H1 (cell line): ENCODE measurements at regions not wholly inside any gene's neighbourhood (a gene's known extent, or its start where the extent isn't known, plus 50 kb on each side); places are given as distances from the start of the nearest gene placed in this dataset.

Source experiments
- ATF3 ChIP-seq: IDR thresholded peaks from 2 replicates; pipeline ENCODE4 v1.6.1; 2011; ENCODE audit warnings: low read depth, mild to moderate bottlenecking, low read length; ENCODE audit not compliant: insufficient read depth
- JUN ChIP-seq: IDR thresholded peaks from 2 replicates; pipeline ENCODE4 v1.6.1; 2011; ENCODE audit warnings: low read depth, mild to moderate bottlenecking, improper control_type of control experiment, low read length
- POLR2AphosphoS5 ChIP-seq: IDR thresholded peaks from 2 replicates; pipeline ENCODE4 v1.6.1; 2011; ENCODE audit warnings: low read depth, low read length
- POU5F1 ChIP-seq: IDR thresholded peaks from 2 replicates; pipeline ENCODE4 v1.6.1; 2011; ENCODE audit warnings: low read depth, mild to moderate bottlenecking, low read length, moderate library complexity
- SIX5 ChIP-seq: IDR thresholded peaks from 2 replicates; pipeline ENCODE4 v1.6.1; 2011; ENCODE audit warnings: mild to moderate bottlenecking, low read depth, low read length
- SUZ12 ChIP-seq: fragments of 200-600 bp; sonication (generic); IDR thresholded peaks from 2 replicates; pipeline ENCODE4 v1.6.1; 2012; ENCODE audit warnings: mild to moderate bottlenecking, inconsistent platforms, low read length, moderate library complexity, mixed read lengths
- TF ChIP-seq, protein P1 (sequence below): fragments of 300-600 bp; sonication (generic); IDR thresholded peaks from 2 replicates; pipeline ENCODE4 v1.7.1; 2012; ENCODE audit warnings: low read length, moderate library complexity, mild to moderate bottlenecking, inconsistent platforms; ENCODE audit not compliant: insufficient replicate concordance

GRCh38 chr16:86667035-86667434 lies 88.7 kb downstream of the FOXL1 start (continued):
- TF ChIP-seq POU5F1: no peak
- no peak for TF ChIP-seq SIX5
- TF ChIP-seq JUN: no peak
- no peak for TF ChIP-seq POLR2AphosphoS5
- TF ChIP-seq, protein P1, sequence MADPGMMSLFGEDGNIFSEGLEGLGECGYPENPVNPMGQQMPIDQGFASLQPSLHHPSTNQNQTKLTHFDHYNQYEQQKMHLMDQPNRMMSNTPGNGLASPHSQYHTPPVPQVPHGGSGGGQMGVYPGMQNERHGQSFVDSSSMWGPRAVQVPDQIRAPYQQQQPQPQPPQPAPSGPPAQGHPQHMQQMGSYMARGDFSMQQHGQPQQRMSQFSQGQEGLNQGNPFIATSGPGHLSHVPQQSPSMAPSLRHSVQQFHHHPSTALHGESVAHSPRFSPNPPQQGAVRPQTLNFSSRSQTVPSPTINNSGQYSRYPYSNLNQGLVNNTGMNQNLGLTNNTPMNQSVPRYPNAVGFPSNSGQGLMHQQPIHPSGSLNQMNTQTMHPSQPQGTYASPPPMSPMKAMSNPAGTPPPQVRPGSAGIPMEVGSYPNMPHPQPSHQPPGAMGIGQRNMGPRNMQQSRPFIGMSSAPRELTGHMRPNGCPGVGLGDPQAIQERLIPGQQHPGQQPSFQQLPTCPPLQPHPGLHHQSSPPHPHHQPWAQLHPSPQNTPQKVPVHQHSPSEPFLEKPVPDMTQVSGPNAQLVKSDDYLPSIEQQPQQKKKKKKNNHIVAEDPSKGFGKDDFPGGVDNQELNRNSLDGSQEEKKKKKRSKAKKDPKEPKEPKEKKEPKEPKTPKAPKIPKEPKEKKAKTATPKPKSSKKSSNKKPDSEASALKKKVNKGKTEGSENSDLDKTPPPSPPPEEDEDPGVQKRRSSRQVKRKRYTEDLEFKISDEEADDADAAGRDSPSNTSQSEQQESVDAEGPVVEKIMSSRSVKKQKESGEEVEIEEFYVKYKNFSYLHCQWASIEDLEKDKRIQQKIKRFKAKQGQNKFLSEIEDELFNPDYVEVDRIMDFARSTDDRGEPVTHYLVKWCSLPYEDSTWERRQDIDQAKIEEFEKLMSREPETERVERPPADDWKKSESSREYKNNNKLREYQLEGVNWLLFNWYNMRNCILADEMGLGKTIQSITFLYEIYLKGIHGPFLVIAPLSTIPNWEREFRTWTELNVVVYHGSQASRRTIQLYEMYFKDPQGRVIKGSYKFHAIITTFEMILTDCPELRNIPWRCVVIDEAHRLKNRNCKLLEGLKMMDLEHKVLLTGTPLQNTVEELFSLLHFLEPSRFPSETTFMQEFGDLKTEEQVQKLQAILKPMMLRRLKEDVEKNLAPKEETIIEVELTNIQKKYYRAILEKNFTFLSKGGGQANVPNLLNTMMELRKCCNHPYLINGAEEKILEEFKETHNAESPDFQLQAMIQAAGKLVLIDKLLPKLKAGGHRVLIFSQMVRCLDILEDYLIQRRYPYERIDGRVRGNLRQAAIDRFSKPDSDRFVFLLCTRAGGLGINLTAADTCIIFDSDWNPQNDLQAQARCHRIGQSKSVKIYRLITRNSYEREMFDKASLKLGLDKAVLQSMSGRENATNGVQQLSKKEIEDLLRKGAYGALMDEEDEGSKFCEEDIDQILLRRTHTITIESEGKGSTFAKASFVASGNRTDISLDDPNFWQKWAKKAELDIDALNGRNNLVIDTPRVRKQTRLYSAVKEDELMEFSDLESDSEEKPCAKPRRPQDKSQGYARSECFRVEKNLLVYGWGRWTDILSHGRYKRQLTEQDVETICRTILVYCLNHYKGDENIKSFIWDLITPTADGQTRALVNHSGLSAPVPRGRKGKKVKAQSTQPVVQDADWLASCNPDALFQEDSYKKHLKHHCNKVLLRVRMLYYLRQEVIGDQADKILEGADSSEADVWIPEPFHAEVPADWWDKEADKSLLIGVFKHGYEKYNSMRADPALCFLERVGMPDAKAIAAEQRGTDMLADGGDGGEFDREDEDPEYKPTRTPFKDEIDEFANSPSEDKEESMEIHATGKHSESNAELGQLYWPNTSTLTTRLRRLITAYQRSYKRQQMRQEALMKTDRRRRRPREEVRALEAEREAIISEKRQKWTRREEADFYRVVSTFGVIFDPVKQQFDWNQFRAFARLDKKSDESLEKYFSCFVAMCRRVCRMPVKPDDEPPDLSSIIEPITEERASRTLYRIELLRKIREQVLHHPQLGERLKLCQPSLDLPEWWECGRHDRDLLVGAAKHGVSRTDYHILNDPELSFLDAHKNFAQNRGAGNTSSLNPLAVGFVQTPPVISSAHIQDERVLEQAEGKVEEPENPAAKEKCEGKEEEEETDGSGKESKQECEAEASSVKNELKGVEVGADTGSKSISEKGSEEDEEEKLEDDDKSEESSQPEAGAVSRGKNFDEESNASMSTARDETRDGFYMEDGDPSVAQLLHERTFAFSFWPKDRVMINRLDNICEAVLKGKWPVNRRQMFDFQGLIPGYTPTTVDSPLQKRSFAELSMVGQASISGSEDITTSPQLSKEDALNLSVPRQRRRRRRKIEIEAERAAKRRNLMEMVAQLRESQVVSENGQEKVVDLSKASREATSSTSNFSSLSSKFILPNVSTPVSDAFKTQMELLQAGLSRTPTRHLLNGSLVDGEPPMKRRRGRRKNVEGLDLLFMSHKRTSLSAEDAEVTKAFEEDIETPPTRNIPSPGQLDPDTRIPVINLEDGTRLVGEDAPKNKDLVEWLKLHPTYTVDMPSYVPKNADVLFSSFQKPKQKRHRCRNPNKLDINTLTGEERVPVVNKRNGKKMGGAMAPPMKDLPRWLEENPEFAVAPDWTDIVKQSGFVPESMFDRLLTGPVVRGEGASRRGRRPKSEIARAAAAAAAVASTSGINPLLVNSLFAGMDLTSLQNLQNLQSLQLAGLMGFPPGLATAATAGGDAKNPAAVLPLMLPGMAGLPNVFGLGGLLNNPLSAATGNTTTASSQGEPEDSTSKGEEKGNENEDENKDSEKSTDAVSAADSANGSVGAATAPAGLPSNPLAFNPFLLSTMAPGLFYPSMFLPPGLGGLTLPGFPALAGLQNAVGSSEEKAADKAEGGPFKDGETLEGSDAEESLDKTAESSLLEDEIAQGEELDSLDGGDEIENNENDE: no peak
- no peak for TF ChIP-seq SUZ12
- TF ChIP-seq ATF3: no peak
